ENCODE measurements at regions not wholly inside any gene's neighbourhood (a gene's known extent, or its start where the extent isn't known, plus 50 kb on each side); places are given as distances from the start of the nearest gene placed in this dataset.

DNA sequence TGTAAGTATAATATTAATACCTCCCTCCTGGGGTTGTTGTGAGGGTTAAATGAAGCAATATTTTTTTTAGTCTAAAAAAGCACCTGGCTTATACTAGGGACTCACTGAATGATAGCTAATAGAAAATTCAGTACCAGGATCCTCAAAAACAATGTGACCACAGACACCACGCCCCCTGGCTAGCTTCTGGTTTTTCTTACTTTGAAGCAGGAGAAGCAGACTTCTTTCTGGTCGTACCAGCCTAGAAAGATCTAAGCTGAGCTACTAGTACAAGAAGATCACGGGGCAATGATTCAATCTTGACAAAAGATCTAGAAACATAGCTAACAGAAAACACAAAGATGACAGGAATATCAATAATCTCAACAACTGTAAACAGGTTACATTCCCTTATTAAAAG, 218.5 kb upstream of the SLC30A5 start (continued):
- TF ChIP-seq POLR2AphosphoS5 (IDR thresholded peaks at IDR 0.05; ENCODE audit: low read depth, low read length) (no peak), RAD21 (IDR thresholded peaks at IDR 0.05; ENCODE audit: low read depth) (no peak), EGR1 (IDR thresholded peaks at IDR 0.05; ENCODE audit: low read depth) (no peak), CBX3 (IDR thresholded peaks at IDR 0.05; ENCODE audit: low read depth) (no peak), ATF3 (IDR thresholded peaks at IDR 0.05) (no peak), ZFX (IDR thresholded peaks at IDR 0.05) (no peak), SIN3A (IDR thresholded peaks at IDR 0.05; ENCODE audit: low read depth) (no peak), SRF (IDR thresholded peaks at IDR 0.05; ENCODE audit: low read depth) (no peak)

DNA sequence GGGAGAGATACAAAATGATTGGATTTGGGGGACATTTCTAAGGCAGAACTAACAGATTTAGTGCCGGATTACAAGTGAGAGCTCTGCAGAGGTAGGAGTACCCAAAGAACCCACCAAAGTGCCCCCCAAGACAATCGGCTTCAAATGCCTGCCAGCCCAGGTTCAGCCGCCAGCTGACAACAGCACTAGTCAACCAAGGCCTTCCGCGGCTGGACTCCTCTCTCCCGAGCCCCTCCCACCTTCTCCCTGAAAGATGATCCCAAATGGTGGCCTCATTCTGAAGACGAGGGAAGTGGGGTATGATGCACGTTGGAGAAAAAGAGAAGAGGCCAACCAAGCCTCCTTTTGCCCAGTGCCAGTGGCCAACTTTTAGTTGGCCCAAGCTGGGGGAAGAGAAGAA, 210.4 kb upstream of the SLC30A5 start:
- Histone ChIP-seq H3K4me2 (ENCODE audit: low read length) (no peak overlapping the region), H3K9me2 (ENCODE audit: insufficient read depth) (no peaks in the 10 kb centered on the region), H3K36me3 (ENCODE audit: control insufficient read depth in 1 of 2, insufficient read depth in 2 of 2, low read length in 2 of 2) (no peaks in the 10 kb centered on the region), H3K27me3 (ENCODE audit: insufficient read depth, low read length) (no peaks in the 10 kb centered on the region), H3K9me3 (ENCODE audit: control insufficient read depth in 1 of 2, insufficient read depth in 1 of 2, low read depth in 1 of 2, low read length in 2 of 2) (no peaks in the 10 kb centered on the region), H3K4me3 (replicated peaks in 1 of 2; ENCODE audit: low read depth in 1 of 2, low read length in 2 of 2) (no peak overlapping the region), H4K20me1 (ENCODE audit: insufficient read depth) (no peaks in the 10 kb centered on the region), H3K9ac (ENCODE audit: low read length) (no peak overlapping the region), H3K79me2 (ENCODE audit: insufficient read depth, low read length) (no peaks in the 10 kb centered on the region), H3K4me1 (ENCODE audit: control insufficient read depth in 1 of 2, insufficient read depth in 2 of 2, low read length in 2 of 2) (no peaks in the 10 kb centered on the region), H3K27ac (ENCODE audit: low read depth, low read length) (no peak overlapping the region), H2AFZ (ENCODE audit: low read depth, low read length, poor library complexity, severe bottlenecking) (no peak overlapping the region)
- ChIA-PET CTCF (no interaction called here), RAD21 (ENCODE audit: low non-redundant PET in 1 of 2, low total read pairs in 2 of 2, uncharacterized antibody in 2 of 2, unreplicated experiment in 2 of 2) (no interaction called here), POLR2A (no interaction called here)
- intact Hi-C loops (cut with micrococcal nuclease) = no loop called here
- no TSS peak for BruUV-seq (replicated peaks)
- ATAC-seq = no peak
- DNase-seq (ENCODE audit: low read depth, low spot score) = no peak
- TF ChIP-seq YY1 (IDR thresholded peaks at IDR 0.05; ENCODE audit: extremely low read depth, insufficient replicate concordance, low read depth, low read length) (no peak), CBX3 (IDR thresholded peaks at IDR 0.05; ENCODE audit: low read depth) (no peak), FOSL1 (IDR thresholded peaks at IDR 0.05; ENCODE audit: low read depth) (no peak), EZH2phosphoT487 (IDR thresholded peaks at IDR 0.05; ENCODE audit: borderline replicate concordance) (no peak), POLR2AphosphoS5 (IDR thresholded peaks at IDR 0.05; ENCODE audit: low read depth, low read length) (no peak), POLR2A (IDR thresholded peaks at IDR 0.05; ENCODE audit: borderline replicate concordance, extremely low read depth, insufficient read depth, insufficient read length) (no peak), CTCF (IDR thresholded peaks at IDR 0.05 in 2 of 3, conservative IDR thresholded peaks at IDR 0.05 in 1 of 3; ENCODE audit: borderline replicate concordance in 1 of 3, insufficient read depth in 1 of 3, low read depth in 2 of 3, low read length in 2 of 3) (no peak), ZFX (IDR thresholded peaks at IDR 0.05) (no peak), REST (IDR thresholded peaks at IDR 0.05; ENCODE audit: low read depth) (no peak), EZH2 (IDR thresholded peaks at IDR 0.05) (no peak), SP1 (IDR thresholded peaks at IDR 0.05; ENCODE audit: low read depth) (no peak), EGR1 (IDR thresholded peaks at IDR 0.05; ENCODE audit: low read depth) (no peak), JUND (IDR thresholded peaks at IDR 0.05) (no peak), RAD21 (IDR thresholded peaks at IDR 0.05; ENCODE audit: low read depth) (no peak), MAX (IDR thresholded peaks at IDR 0.05) (no peak), ELF1 (IDR thresholded peaks at IDR 0.05; ENCODE audit: borderline replicate concordance, low read depth) (no peak)
- TF ChIP-seq, protein P1, sequence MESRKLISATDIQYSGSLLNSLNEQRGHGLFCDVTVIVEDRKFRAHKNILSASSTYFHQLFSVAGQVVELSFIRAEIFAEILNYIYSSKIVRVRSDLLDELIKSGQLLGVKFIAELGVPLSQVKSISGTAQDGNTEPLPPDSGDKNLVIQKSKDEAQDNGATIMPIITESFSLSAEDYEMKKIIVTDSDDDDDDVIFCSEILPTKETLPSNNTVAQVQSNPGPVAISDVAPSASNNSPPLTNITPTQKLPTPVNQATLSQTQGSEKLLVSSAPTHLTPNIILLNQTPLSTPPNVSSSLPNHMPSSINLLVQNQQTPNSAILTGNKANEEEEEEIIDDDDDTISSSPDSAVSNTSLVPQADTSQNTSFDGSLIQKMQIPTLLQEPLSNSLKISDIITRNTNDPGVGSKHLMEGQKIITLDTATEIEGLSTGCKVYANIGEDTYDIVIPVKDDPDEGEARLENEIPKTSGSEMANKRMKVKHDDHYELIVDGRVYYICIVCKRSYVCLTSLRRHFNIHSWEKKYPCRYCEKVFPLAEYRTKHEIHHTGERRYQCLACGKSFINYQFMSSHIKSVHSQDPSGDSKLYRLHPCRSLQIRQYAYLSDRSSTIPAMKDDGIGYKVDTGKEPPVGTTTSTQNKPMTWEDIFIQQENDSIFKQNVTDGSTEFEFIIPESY (IDR thresholded peaks at IDR 0.05; ENCODE audit: extremely low read depth, insufficient replicate concordance, low read length) = no peak

Data from HCT116 (cell line).